Nephron (organoid): ENCODE measurements at regions not wholly inside any gene's neighbourhood (a gene's known extent, or its start where the extent isn't known, plus 50 kb on each side); places are given as distances from the start of the nearest gene placed in this dataset.

Experiments
- H3K27ac Mint-ChIP-seq, 3 experiments: 2 replicates each; pipeline ENCODE4 v1.8.0; 2020; ENCODE audit warnings: mixed read lengths in 3 of 3, mild to moderate bottlenecking in 2 of 3, moderate library complexity in 1 of 3
- H3K27me3 Mint-ChIP-seq: 2 replicates; pipeline ENCODE4 v1.8.0; 2021; ENCODE audit warnings: low read depth, mild to moderate bottlenecking, moderate library complexity, mixed read lengths
- H3K36me3 Mint-ChIP-seq: 2 replicates; pipeline ENCODE4 v1.8.0; 2020; ENCODE audit warnings: low read depth, mixed read lengths
- H3K4me1 Mint-ChIP-seq: 2 replicates; pipeline ENCODE4 v1.8.0; 2020; ENCODE audit warnings: mixed read lengths
- H3K4me3 Mint-ChIP-seq, 3 experiments: 2 replicates each; pipeline ENCODE4 v1.8.0; 2020; ENCODE audit warnings: mild to moderate bottlenecking in 3 of 3, mixed read lengths in 3 of 3, moderate library complexity in 2 of 3
- H3K9me3 Mint-ChIP-seq: 2 replicates; pipeline ENCODE4 v1.8.0; 2020; ENCODE audit warnings: mixed read lengths
- CTCF ChIP-seq, 3 experiments: fragments of 200-600 bp; sonication (generic); IDR thresholded peaks; one replicate each; pipeline ENCODE4 v1.5.0; 2021; ENCODE audit warnings: antibody characterized with exemption in 3 of 3; ENCODE audit not compliant: unreplicated experiment in 3 of 3

GRCh38 chr7:131148708-131149428, 178.8 kb upstream of the MKLN1 start:
- Mint-ChIP-seq H3K9me3 (no peaks in the 10 kb centered on the region), H3K4me3 (no peak overlapping the region), H3K4me1 (no peaks in the 10 kb centered on the region), H3K36me3 (no peaks in the 10 kb centered on the region), H3K27ac (no peak overlapping the region), H3K27me3 (peaks cover 4% of the 10 kb centered on the region)
- TF ChIP-seq CTCF (IDR thresholded peaks at IDR 0.05; ENCODE audit: unreplicated experiment in 3 of 3) = no peak

GRCh38 chr7:131149429-131149773, 178.3 kb upstream of the MKLN1 start:
- Mint-ChIP-seq H3K4me3 (no peak overlapping the region), H3K4me1 (no peaks in the 10 kb centered on the region), H3K36me3 (no peaks in the 10 kb centered on the region), H3K9me3 (no peaks in the 10 kb centered on the region), H3K27me3 (peaks cover 4% of the 10 kb centered on the region), H3K27ac (no peak overlapping the region)
- TF ChIP-seq CTCF (IDR thresholded peaks at IDR 0.05; ENCODE audit: unreplicated experiment in 3 of 3) = no peak

GRCh38 chr7:131149840-131150239, 177.8 kb upstream of the MKLN1 start:
- no peak overlapping the region for H3K4me3 Mint-ChIP-seq
- no peak for TF ChIP-seq CTCF (IDR thresholded peaks at IDR 0.05; ENCODE audit: unreplicated experiment in 3 of 3)
- H3K9me3 Mint-ChIP-seq = no peaks in the 10 kb centered on the region
- no peaks in the 10 kb centered on the region for H3K4me1 Mint-ChIP-seq
- no peaks in the 10 kb centered on the region for H3K36me3 Mint-ChIP-seq
- H3K27ac Mint-ChIP-seq = no peak overlapping the region
- peaks cover 4% of the 10 kb centered on the region for H3K27me3 Mint-ChIP-seq

GRCh38 chr7:131151034-131151433, 176.6 kb upstream of the MKLN1 start:
- no peak for TF ChIP-seq CTCF (IDR thresholded peaks at IDR 0.05; ENCODE audit: unreplicated experiment in 3 of 3)
- H3K27me3 Mint-ChIP-seq = peaks cover 4% of the 10 kb centered on the region
- no peaks in the 10 kb centered on the region for H3K9me3 Mint-ChIP-seq
- H3K4me1 Mint-ChIP-seq = no peaks in the 10 kb centered on the region
- no peaks in the 10 kb centered on the region for H3K36me3 Mint-ChIP-seq
- H3K4me3 Mint-ChIP-seq = no peak overlapping the region
- no peak overlapping the region for H3K27ac Mint-ChIP-seq

- no peaks in the 10 kb centered on the region for H3K4me1 Mint-ChIP-seq
- H3K4me3 Mint-ChIP-seq = no peak overlapping the region
- peaks cover 4% of the 10 kb centered on the region for H3K27me3 Mint-ChIP-seq
- H3K36me3 Mint-ChIP-seq = no peaks in the 10 kb centered on the region
- H3K9me3 Mint-ChIP-seq = no peaks in the 10 kb centered on the region
- TF ChIP-seq CTCF (IDR thresholded peaks at IDR 0.05; ENCODE audit: unreplicated experiment in 3 of 3) = no peak
- H3K27ac Mint-ChIP-seq = no peak overlapping the region
Measured at GRCh38 chr7:131152766-131153165, 174.9 kb upstream of the MKLN1 start.

- no peak overlapping the region for H3K27ac Mint-ChIP-seq
- H3K4me1 Mint-ChIP-seq = no peaks in the 10 kb centered on the region
- H3K27me3 Mint-ChIP-seq = peaks cover 4% of the 10 kb centered on the region
- no peak overlapping the region for H3K4me3 Mint-ChIP-seq
- no peaks in the 10 kb centered on the region for H3K9me3 Mint-ChIP-seq
- no peaks in the 10 kb centered on the region for H3K36me3 Mint-ChIP-seq
- TF ChIP-seq CTCF (IDR thresholded peaks at IDR 0.05; ENCODE audit: unreplicated experiment in 3 of 3) = no peak
Measured at GRCh38 chr7:131154380-131154779, 173.3 kb upstream of the MKLN1 start.
